ENCODE measurements at regions not wholly inside any gene's neighbourhood (a gene's known extent, or its start where the extent isn't known, plus 50 kb on each side); places are given as distances from the start of the nearest gene placed in this dataset.

DNA sequence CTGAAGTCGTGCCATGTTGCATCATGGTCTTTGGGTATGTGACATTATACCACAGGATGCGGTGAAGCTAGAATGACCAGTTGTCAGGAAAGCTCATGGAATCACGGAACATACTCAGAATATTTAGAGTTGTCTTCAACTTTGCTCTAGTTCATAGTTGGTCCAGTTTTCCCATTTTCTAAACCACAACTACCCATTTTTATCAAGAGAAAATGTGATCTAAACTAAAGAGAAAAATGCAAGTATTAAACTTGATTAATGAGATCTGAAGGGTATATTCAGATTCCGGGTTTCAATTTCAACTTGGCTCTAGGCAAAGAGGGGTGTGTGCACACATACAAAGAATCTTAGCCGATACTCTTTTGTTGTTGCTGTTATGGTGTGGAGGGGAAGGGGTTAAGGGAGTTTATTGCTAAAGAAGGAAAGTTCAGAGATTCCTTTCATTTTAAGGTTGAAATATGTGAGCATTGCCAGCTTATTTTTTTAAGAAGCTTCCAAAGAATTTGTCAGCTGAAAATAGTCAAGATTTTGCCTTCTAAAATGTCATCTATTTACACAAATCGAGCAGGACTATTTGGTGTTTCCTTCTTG is 516.6 kb upstream of the ZEB2 start:
- H3K9me3 ChIP-seq (ENCODE audit: control insufficient read depth, insufficient read depth, low read length) = 0 out of 2 replicates have a peak, but pooled peaks cover 2% of the 10 kb centered on the region
- H3K9ac ChIP-seq (ENCODE audit: low read depth, low read length) = no peak overlapping the region
- no peaks in the 10 kb centered on the region for H3K4me1 ChIP-seq (ENCODE audit: insufficient read depth, low read length)
- no peaks in the 10 kb centered on the region for H3K36me3 ChIP-seq (ENCODE audit: insufficient read depth, low read length)

GRCh38 chr2:145034511-145034910 is 514.6 kb upstream of the ZEB2 start:
- Histone ChIP-seq H3K36me3 (ENCODE audit: insufficient read depth, low read length) (no peaks in the 10 kb centered on the region), H3K4me1 (ENCODE audit: insufficient read depth, low read length) (no peaks in the 10 kb centered on the region), H3K9ac (ENCODE audit: low read depth, low read length) (no peak overlapping the region), H3K9me3 (ENCODE audit: control insufficient read depth, insufficient read depth, low read length) (0 out of 2 replicates have a peak, but pooled peaks cover 2% of the 10 kb centered on the region)

DNA sequence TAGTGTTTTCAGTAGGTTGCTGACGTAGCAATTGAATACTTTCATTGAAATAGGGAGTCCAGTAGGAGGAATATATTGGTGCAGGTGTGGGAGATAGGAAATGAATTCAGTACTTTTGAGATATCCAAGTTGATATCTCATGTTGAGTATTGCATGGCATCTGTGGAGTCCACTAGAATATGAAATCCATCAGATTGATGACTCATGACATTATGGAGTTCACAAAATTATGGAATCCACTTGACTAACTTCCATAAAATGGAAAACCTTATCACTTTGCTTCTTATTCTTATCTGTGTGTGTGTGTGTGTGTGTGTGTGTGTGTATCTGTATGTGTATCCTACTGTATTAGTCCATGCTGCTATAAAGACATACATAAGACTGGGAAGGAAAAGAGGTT is 513.5 kb upstream of the ZEB2 start:
- H3K9me3 ChIP-seq (ENCODE audit: control insufficient read depth, insufficient read depth, low read length) = 0 out of 2 replicates have a peak, but pooled peaks cover 2% of the 10 kb centered on the region
- H3K9ac ChIP-seq (ENCODE audit: low read depth, low read length) = no peak overlapping the region
- no peaks in the 10 kb centered on the region for H3K36me3 ChIP-seq (ENCODE audit: insufficient read depth, low read length)
- H3K4me1 ChIP-seq (ENCODE audit: insufficient read depth, low read length) = no peaks in the 10 kb centered on the region

DNA sequence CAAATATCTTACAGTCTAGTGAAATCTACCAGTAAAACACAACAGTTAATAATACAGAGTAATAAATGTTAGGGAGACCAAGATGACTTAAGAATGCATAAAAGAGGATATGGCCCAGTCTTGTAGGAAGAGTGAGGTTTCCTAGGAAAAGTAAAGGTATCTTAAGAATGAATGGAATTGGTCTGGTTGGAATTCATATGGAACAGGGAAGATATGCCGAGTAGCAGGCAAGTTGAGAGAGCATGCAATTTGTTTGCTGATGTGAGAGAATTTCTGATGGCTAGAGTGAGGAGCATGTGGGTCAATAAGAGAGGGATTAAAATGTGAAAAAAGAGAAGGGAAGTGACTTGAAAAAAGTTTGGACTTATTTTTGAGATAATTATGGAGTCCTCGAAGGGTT is 512.9 kb upstream of the ZEB2 start:
- H3K9me3 ChIP-seq (ENCODE audit: control insufficient read depth, insufficient read depth, low read length) = 0 out of 2 replicates have a peak, but pooled peaks cover 2% of the 10 kb centered on the region
- no peak overlapping the region for H3K9ac ChIP-seq (ENCODE audit: low read depth, low read length)
- no peaks in the 10 kb centered on the region for H3K36me3 ChIP-seq (ENCODE audit: insufficient read depth, low read length)
- no peaks in the 10 kb centered on the region for H3K4me1 ChIP-seq (ENCODE audit: insufficient read depth, low read length)

DNA sequence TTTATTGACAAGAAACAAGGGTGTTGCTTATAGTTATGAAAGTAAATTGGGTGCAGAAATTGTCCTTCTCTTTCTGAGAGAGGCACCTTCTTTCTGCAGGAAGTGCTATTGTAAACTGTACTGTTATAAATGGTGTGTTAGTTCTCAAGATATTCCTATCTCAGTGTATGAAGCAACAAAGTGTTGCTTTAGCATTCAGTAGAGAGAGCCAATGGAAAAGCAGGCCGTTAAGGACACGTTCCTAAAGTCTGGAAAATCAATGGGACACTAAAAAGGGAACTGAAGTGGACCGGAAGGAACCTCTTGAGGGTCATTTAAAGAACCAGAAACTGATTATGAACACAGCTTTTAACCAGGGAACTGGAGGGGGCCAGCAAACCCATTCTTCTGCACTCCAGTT is 510.0 kb upstream of the ZEB2 start:
- no peaks in the 10 kb centered on the region for H3K36me3 ChIP-seq (ENCODE audit: insufficient read depth, low read length)
- no peaks in the 10 kb centered on the region for H3K9me3 ChIP-seq (ENCODE audit: control insufficient read depth, insufficient read depth, low read length)
- no peaks in the 10 kb centered on the region for H3K4me1 ChIP-seq (ENCODE audit: insufficient read depth, low read length)
- H3K9ac ChIP-seq (ENCODE audit: low read depth, low read length) = no peak overlapping the region

GRCh38 chr2:145029081-145029480 is 509.2 kb upstream of the ZEB2 start:
- Histone ChIP-seq H3K4me1 (ENCODE audit: insufficient read depth, low read length) (no peaks in the 10 kb centered on the region), H3K36me3 (ENCODE audit: insufficient read depth, low read length) (no peaks in the 10 kb centered on the region), H3K9ac (ENCODE audit: low read depth, low read length) (no peak overlapping the region), H3K9me3 (ENCODE audit: control insufficient read depth, insufficient read depth, low read length) (no peaks in the 10 kb centered on the region)

DNA sequence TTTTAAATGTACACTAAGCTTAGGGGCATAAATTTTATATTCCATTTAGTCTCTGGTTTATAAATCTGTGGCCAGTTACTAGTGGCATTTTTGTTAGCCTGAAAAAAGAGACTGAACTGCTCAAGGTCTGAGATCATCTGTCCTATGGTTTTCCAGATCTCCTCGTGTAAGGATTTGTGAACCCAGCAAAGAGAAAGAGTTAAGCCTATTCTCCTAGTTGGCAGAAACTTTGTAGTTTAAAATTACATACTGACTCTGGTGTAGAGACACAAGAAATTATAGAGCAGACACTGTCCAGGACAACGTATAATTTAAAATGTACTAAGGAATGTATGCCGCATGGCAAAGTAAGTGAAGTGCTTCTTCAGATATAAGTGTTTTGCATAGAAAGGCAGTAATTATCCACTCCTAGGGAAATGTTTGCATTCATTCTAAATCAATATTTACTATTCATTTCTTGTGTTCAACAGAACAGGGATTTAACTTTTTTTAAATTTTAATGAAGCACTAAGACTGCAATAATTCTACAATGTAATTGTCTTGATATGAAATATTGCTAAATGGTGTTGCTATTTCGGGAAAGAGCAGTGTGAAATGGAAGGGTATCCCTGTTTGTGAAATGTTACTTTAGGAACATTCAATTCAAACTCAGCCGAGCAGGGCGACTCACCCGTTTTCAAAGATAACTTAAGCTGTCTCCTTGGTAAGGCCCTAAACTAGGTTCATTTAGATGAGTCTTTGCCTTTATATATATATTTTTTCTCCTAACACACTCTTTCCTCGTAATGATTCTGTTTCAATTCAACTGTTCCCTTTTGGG is 508.4 kb upstream of the ZEB2 start:
- H3K36me3 ChIP-seq (ENCODE audit: insufficient read depth, low read length) = no peaks in the 10 kb centered on the region
- no peak overlapping the region for H3K9ac ChIP-seq (ENCODE audit: low read depth, low read length)
- no peaks in the 10 kb centered on the region for H3K9me3 ChIP-seq (ENCODE audit: control insufficient read depth, insufficient read depth, low read length)
- H3K4me1 ChIP-seq (ENCODE audit: insufficient read depth, low read length) = no peaks in the 10 kb centered on the region

GRCh38 chr2:145026456-145027455 is 506.8 kb upstream of the ZEB2 start:
- no peaks in the 10 kb centered on the region for H3K9me3 ChIP-seq (ENCODE audit: control insufficient read depth, insufficient read depth, low read length)

DNA sequence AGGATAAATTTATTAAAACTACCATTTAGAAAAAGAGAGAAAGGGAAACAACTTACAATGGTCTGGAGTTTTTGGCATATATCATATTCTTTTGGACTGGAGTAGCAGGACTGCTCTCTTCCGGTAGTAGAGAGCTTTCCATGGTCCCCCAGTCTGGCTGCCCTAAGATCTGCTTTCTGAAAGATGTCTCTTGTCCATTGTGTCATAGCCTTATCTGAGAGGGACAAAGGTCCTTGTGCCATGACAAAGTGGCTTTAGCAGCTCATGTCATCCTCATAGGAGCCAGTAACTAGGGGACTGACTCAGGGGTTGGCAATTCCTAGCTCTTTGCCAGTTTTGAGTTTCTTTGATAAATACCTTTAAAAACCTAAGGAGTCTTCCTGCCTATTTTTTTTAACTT is 505.5 kb upstream of the ZEB2 start:
- no peaks in the 10 kb centered on the region for H3K9me3 ChIP-seq (ENCODE audit: control insufficient read depth, insufficient read depth, low read length)
- H3K4me1 ChIP-seq (ENCODE audit: insufficient read depth, low read length) = 0 out of 2 replicates have a peak, but pooled peaks cover 8% of the 10 kb centered on the region
- H3K9ac ChIP-seq (ENCODE audit: low read depth, low read length) = no peak overlapping the region
- H3K36me3 ChIP-seq (ENCODE audit: insufficient read depth, low read length) = no peaks in the 10 kb centered on the region

More at GRCh38 chr2:145026456-145027455, 506.8 kb upstream of the ZEB2 start:
- no peak overlapping the region for H3K9ac ChIP-seq (ENCODE audit: low read depth, low read length)
- 0 out of 2 replicates have a peak, but pooled peaks cover 8% of the 10 kb centered on the region for H3K4me1 ChIP-seq (ENCODE audit: insufficient read depth, low read length)
- H3K36me3 ChIP-seq (ENCODE audit: insufficient read depth, low read length) = no peaks in the 10 kb centered on the region

GRCh38 chr2:145023334-145023934 is 503.5 kb upstream of the ZEB2 start:
- Histone ChIP-seq H3K36me3 (ENCODE audit: insufficient read depth, low read length) (no peaks in the 10 kb centered on the region), H3K9ac (ENCODE audit: low read depth, low read length) (no peak overlapping the region), H3K9me3 (ENCODE audit: control insufficient read depth, insufficient read depth, low read length) (no peaks in the 10 kb centered on the region), H3K4me1 (ENCODE audit: insufficient read depth, low read length) (0 out of 2 replicates have a peak, but pooled peaks cover 8% of the 10 kb centered on the region)

GRCh38 chr2:145022666-145023333 is 502.9 kb upstream of the ZEB2 start:
- H3K36me3 ChIP-seq (ENCODE audit: insufficient read depth, low read length) = no peaks in the 10 kb centered on the region
- no peaks in the 10 kb centered on the region for H3K9me3 ChIP-seq (ENCODE audit: control insufficient read depth, insufficient read depth, low read length)
- no peak overlapping the region for H3K9ac ChIP-seq (ENCODE audit: low read depth, low read length)
- 0 out of 2 replicates have a peak, but pooled peaks cover 8% of the 10 kb centered on the region for H3K4me1 ChIP-seq (ENCODE audit: insufficient read depth, low read length)

DNA sequence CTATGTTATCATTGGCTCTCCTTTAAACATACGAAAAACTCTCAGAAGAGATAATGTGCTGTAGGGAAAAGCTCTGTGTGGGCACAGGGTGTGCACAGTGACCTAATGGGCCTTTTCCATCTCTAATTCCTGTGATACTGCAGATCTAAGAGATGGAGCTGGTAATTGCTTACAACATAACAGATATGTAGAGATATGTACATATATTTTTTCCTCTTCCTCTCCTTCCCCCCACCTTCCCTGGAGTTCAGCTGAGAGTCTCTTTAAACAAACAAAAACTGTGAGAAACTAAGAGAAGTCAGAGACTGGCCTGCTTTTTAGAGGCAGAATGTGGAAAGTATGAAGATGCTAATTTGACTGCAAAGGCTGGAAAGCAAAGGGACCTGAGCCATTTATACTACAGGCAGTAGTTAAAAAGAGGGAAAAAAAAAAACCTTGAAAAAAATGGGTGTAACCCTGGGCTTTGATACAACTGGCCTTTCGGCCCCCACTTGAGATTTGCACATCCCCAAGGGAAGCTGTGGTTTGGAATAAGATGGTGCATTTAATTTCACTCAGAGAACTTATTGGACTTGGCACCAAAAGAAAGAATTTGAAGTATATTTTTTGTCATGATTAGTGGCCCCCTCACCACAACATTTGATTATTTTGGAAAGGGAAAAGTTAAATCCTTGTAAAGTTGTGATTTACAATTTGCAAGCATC is 502.2 kb upstream of the ZEB2 start:
- H3K36me3 ChIP-seq (ENCODE audit: insufficient read depth, low read length) = no peaks in the 10 kb centered on the region
- H3K9me3 ChIP-seq (ENCODE audit: control insufficient read depth, insufficient read depth, low read length) = no peaks in the 10 kb centered on the region
- H3K4me1 ChIP-seq (ENCODE audit: insufficient read depth, low read length) = 0 out of 2 replicates have a peak, but pooled peaks cover 8% of the 10 kb centered on the region
- H3K9ac ChIP-seq (ENCODE audit: low read depth, low read length) = no peak overlapping the region

- Histone ChIP-seq H3K9me3 (ENCODE audit: control insufficient read depth, insufficient read depth, low read length) (no peaks in the 10 kb centered on the region), H3K4me1 (ENCODE audit: insufficient read depth, low read length) (0 out of 2 replicates have a peak, but pooled peaks cover 8% of the 10 kb centered on the region), H3K9ac (ENCODE audit: low read depth, low read length) (no peak overlapping the region), H3K36me3 (ENCODE audit: insufficient read depth, low read length) (no peaks in the 10 kb centered on the region)
These were observed 500.8 kb upstream of the ZEB2 start for GRCh38 chr2:145020694-145021093.
